ENCODE measurements at regions not wholly inside any gene's neighbourhood (a gene's known extent, or its start where the extent isn't known, plus 50 kb on each side); places are given as distances from the start of the nearest gene placed in this dataset.
A peak's percentile ranks its signal among the peaks of the same experiment; 100 is the strongest.

DNA sequence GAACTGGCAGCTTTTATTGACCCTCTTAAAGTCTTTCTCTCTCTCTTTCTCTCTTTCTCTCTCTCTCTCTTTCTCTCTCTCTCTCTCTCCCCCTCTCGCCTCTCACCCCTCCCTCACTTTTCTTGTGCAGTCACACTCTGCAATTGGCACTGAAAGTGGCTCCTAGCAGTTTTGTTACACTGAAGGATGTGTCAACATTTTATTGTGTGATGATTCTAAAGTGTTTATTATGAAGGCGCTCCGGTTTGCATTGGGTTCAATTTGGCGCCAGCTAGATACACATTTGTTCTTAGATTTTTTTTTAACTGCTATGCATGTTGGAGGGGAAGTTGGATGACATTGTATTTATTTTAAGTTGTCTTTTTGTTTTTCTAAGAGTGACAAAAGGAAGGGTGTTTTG lies 64.0 kb upstream of the CHRM3 start:
- no peak for DNase-seq

DNA sequence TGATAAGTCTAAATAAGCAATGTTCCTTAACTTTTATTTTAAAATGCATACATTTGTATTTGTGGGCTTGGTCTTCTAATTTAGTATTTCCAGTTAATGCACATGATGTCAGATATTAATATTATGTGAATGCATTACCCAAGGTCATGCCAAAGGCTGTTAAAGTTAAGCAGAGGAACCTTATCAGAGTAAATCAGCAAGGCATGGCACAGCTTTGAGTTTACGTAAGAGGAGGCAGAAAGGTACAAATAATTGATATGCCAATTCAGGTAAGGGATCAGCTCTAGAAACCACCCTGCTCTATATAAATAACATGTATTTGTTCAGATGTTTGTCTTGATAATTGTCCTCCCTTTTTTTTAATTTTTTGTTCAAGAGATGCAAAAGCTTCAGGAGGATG lies 64.5 kb upstream of the CHRM3 start:
- DNase-seq, result no peak

DNA sequence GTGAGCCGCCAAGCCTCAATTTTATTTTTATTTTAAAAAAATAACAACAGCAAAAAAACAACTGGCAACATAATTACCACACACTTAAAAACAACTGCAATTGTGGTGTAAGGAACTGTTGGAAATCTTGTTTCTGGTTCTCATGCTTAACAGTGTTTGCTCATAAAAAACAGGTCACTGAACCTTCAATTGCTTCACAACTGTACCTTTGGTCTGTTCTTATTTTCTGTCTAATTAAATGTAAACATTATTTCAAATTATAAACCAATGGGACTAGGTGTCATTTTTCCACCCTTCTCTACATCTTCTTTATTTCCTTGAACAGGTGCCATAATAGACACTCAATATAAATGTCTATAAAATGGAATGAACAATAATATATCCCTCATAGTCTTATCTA lies 68.4 kb upstream of the CHRM3 start:
- DNase-seq, result no peak

DNA sequence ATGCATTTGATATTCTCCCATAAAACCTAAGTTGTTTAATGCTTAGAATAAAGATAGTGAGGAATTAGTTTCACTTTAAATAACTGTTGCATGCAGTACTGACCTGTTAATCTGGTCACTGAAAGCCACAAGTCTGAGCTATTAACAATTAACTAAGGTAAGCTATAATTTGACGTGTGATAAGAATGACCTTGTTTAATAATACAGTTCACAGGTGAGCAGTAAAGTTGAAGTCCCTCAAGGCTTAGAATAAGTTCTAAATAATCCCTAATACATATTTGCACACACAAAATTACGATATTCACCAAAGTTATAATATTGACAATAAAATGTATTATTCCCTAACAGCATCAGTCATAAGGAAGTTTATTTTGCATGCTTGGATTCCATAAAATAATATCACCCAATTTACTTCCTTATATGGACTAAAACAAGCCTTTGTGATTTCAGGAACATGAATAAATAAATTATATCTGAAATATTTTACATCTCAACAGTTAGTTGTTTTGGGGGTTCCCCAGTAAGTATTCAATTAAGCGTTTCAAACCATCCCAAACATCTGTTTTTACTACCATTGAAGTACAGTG lies 70.6 kb upstream of the CHRM3 start:
- no peak for DNase-seq

DNA sequence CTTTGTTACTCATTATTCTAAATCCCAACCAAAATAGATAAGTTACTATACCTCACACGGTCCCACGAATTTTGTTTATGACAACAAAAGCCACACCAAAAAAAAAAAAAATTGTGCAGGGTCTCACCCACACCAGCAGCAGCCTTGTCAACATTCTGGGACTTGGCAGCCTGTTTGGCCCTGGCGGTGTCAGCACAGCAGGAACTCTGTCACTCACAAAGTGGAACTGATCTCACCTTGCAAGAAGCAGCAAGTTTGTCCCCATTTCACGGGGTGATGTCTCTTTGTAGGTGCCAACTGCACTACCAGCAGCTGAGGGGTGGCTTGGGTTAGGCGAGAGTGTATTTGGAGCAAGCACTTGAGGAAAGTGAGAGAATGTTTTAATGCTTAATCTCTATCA lies 75.0 kb upstream of the CHRM3 start:
- no peak for DNase-seq

DNA sequence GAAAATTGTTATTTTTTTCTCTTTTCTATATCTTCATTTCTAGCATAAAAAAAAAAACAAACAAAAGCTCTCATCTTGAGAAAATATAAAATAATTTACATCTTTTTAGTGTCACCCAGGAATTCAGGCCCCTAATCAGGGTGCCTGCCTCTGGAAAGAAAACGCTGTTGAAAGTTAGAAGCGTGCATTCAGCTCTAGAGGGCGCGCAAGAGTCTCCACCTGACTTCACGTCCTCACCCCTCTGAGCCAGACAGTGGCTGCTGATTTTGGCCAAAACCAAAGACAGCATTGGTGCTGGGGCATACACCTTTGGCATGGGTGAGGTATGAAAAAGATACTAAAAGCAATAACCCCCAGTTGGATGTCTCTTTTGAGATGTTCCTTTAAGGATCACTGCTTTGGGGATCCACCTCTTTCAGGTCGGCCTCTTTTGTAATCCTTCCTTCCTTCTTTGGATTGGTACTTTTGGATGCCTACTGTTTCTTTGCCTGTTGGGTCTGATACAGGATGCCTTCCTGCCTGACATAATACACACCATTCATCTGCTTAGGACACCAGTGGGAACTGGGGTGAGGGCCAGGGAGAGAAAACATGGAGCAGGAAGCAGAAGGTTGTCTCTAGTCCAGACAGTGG lies 77.6 kb upstream of the CHRM3 start:
- DNase-seq, result peak in 5 of 56 donors; percentile 1 to 20 (median 5)

DNA sequence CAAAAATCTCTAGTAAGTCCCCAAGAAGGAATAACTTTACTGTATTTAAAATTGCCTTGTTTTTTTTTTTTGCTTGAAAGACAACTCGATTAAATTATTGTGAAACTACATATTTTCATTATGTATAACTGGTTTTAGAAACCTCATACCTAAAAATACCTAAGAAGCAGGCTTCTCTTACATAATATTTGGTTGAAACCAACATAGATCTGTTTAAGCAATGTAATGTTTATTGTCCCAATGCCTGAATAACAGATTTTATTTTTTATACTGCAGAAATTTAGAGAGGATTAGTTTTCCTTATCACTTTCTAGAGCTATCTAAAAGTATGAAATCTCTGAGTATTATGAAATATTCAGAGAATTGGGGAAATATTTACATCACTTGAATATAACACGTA lies 78.5 kb upstream of the CHRM3 start:
- DNase-seq, result no peak

DNA sequence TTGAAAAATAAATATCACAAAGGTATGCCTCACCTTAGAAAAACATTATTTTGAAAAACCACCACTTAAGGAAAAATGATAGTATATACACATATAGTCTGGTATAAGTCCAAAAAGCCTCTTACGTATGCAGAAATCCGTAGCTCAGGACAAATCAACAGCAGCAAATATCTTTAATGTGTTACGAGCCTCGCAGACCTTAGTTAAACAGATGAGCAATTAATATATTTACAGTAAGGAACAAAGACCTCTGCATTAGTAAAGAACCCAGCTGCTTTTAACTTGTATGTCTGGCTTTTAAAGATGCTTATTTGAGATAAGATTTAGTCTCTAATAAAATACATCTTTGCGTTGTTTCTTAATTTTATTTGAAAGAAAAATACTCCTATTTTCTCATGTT lies 79.9 kb upstream of the CHRM3 start:
- no peak for DNase-seq

DNA sequence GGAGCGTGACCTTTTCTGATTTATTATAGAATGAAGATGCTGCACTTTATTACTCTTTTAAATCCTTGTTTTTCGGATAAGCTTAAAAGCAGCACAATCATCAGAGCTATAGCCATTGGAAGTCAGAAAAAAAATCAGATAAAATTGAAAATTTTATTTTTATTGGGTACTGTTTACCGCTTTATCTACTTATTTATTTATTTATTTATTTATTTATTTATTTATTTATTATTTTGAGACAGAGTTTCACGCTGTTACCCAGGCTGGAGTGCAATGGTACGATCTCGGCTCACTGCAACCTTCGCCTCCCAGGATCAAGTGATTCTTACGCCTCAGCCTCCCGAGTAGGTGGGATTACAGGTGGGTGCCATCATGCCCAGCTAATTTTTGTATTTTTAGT lies 83.1 kb upstream of the CHRM3 start:
- DNase-seq, result no peak

DNA sequence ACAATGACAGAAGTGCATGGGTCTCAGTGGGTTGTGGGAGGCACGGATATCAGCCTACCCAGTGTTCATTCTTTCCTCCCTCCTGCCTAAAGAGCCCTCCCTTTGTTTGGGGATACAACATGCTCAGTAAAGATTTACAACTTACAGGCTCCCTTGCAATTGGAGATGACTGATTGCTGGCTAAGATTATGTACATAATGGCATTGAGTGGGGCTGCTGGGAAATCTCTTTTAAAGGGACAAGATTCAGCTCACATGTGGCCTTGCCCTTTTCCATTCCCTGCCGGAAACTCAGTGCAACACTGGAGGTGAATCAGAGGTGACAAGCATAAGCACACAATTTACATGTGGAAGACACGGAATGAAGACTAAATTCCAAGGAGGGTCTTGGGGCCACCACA lies 83.7 kb upstream of the CHRM3 start:
- no peak for DNase-seq

DNA sequence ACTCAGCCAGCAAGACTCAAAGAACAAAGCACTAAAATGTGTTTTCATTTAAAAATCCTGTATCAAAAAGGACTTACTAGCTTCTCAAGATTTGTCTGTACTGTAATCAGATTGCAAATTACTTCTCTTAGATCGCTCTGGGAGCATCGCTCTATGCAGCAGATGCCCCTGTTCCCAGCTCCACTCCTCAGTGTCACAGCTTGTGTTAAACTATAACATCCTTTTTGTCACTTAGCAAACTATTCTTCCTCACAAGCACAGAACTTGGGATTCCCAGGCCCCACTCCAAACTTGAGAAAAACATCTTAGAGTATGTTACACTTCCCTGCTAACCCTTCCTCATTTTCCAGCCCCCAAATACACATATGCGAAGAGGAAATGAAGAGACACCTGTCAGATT lies 85.1 kb upstream of the CHRM3 start:
- no peak for DNase-seq

DNA sequence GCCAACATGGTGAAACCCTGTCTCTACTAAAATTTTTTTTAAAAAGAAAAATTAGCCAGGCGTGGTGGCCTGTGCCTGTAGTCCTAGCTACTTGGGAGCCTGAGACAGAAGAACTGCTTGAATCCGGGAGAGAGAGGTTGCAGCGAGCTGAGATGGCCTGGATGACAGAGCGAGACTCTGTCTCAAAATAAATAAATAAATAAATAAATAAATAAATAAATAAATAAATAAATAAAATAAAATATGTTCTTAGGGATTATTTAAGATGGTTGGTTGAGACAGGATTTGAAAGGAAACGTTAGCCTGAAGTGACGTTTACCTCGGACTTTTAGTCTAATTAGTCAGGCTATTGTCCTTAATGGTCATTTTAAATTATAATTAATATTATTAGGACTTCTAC lies 88.5 kb upstream of the CHRM3 start:
- no peak for DNase-seq

DNA sequence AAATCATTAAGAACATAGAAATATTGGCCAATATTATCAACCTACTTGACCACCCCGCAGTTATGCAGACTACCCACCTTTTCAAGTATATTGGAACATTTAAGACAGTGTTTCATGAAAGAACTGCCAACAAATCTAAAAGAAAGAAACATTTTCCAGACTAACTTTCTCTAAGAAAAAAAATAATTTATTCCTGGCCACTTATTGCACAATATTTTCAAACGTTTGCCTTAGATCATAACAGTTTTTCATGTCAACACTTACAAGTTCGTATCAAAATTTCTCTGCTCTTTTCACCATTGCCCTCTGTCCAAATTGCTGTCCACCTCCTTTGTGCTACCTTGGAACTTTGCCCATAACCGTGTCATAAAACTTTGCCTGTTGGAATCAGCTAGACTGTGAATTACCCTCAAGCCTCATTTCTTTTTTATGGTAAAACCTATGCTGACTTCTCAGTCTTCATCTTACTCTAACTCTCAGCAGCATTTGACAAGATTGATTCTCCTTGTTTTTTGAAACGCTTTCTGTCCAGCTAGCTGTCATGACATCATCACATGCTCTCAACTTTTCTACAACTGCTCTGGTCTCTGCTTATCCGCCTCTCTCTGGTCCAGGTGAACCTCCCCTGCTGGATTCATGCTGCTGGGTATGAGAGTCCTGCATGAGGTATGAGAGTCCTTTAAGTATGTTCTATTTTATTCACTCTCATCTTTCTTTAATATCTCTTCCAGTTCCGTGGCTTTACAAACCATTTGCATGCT lies 92.8 kb upstream of the CHRM3 start:
- DNase-seq, result no peak

DNA sequence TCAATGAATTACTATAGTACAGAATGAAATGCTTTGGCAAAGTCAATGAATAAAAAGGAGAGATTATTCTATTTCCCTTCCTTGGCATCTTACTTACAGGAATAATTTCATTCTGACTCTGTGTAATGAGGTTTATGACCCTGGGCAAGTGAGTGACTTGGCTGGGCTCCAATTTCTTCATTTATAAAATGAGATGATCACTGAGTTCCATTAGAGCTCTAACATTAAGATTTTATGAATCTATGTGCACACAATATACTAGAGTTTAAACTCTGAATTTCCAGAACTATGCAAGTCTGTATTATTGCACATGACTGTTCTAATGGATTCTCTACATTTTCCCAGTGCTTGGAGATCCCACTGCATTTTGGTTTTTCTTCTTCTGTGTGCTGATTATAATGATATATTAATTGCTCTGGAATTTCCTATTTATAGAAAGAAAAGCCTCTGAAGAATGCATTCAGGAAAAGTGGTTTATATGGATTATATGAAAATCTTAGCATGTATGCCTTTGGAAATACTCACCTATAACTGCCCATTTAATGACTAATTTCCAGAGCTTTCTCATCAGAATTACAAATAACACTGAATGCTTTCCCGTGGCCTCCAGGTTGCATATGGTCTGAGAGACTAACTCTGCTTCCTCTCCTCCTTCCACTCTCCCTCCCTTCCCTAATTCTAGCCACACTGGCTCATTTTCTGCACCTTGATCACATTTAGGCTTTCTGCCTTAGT lies 97.4 kb upstream of the CHRM3 start:
- DNase-seq, result no peak

DNA sequence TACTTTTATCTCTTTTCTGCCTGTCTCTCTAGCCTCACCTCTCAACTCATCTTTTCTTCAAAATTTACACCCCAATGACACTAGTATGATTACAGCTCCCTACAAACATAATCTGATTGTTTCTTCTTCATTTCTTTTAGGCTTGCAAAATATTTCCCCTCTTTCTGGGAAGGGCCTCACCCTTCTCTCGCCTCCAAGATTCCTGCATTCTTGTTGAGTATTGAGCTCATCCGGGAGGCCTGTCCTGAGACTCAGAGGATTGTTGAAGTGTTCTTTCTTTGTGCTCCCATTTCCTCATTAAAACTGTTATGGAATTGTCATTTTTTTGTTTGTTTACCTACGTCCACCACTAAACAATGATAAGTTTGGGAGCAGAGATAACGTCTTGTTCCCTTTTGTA lies 99.1 kb upstream of the CHRM3 start:
- no peak for DNase-seq

DNA sequence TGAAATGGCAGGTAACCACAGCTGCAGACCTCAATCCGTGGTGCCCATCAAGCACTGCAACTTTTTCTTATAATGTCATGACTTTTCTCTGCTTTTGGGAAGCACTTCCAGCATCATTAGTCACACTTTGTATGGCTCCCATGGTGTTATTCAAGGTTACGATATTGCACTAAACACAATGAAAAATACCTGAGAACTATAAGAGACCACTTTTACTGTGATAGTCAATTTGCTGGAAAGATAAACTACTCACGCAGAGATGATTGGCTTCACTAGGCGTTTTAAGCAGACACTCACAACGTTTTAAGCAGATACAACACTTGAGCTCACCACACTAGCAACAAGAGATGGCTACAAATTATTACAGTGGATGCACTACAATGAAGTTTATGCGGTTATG lies 103.2 kb upstream of the CHRM3 start:
- no peak for DNase-seq

DNA sequence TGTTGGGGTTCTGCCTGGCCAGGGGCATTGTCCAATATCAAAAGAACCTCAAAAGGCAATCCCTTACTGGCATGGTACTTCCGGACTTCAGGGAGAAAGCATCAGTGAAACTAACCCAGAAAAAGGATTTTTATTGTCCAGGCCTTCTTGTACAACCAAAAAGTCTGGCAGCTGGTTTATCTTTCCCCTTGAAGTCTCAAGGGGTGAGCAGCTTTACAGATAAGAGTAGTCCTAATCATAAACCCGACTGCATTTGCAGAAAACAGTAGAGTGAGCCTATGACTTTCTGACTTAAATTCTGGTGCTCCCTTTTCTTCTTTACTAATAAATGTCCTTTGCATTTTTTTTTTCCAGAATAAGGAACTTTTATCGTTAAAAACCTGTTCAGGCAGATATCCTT lies 104.0 kb upstream of the CHRM3 start:
- DNase-seq, result no peak

DNA sequence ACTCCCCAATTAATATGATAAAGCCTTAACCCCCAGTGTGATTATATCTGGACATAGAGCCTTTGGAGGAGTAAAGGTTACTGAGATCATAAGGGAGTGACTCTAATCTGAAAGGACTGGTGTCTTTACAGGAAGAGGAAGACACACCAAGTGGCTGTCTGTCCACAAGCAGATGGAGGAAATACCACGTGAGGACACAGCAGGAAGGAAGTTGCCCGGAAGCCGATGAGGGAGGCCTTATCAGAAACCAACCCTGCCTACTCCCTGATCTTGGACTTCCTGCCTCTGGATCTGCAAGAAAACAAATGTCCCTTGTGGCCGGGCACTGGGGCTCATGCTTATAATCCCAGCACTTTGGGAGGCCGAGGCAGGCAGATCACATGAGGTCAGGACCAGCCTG lies 110.3 kb upstream of the CHRM3 start:
- no peak for DNase-seq

DNA sequence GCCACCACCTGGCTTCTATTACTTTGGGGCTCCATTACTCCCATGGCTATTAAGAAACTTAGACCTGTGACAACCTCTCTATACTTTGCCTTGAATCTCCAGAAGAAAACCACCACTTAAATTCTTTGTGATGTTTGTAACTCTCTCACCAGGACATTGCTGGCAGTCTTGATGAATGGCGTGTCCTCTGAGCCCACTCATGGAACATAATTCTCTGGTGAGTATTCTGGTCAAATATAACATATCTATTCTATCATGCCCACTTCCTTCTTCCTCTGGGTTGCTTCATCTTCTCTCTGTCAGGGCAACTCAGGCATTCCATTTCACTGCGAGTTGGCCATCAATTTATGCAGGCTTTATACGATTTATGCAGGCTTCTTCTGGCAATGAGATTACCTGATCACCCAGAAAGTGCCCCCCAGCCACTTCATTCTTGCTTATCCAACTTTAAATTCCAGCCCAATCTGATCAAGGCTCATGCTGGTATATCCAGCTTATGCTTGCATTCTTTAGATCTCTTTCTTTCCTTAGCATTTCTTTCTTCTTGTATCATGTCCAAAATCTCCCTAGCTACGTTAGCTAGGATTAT lies 112.0 kb upstream of the CHRM3 start:
- no peak for DNase-seq

DNA sequence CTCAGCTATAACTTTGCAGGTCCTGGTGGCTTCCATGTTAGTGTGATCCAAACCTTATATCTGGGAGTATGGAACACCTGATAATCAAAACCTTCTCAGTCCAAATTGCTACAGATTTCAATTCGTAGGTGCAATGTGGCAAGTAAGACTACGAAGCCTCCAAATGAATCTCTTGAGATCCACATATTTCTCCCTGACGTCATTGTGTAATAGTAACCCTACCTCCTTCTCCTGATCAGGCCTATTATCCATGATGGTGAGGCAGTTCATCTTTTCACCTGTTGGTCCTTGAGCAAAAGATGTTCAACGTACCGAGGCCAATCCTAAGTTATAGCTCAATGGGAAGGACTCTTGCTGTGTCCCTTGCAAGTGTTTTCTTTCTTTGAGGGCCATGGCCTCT lies 115.9 kb upstream of the CHRM3 start:
- DNase-seq, result no peak

DNA sequence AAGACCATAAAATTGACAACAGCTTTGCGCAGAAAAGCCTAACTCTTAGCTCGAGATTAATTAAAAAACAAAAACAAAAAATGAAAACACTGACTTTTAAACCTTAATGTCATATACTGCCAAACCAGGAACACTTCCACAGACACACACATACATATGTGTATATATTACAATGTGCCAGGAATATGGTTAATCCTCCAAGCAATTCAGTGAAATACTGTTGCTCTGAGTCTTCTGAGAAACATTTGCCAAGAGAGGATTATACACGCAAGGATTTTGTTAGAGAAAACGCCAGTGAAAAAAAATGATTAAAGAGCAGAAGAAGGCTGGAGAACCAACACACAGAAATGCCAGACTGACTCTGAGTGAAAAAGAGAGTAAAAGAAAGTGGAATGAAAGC lies 116.7 kb upstream of the CHRM3 start:
- DNase-seq, result no peak

DNA sequence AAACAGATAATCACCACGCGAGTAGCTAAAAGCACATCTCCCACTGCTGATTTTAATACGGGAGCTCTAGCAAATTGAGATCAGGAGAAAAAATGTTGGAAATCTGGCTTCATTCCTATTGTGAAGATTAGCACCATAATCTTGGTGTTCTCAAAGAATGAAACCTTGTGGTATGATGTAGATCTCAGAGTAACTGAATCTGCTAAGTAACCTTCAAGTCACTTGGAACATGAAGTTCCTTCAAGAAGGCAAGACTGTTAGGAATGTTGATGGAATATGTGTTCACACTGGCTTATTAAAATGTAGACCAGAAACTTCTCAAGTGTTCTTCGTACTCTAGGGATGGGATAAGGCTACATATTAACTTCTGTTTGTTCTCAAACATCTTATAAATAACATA lies 117.4 kb upstream of the CHRM3 start:
- no peak for DNase-seq
